Right atrium auricular region (tissue), 2 donors: ENCODE measurements at regions not wholly inside any gene's neighbourhood (a gene's known extent, or its start where the extent isn't known, plus 50 kb on each side); places are given as distances from the start of the nearest gene placed in this dataset.

Experiments
- DNase-seq: peaks from one replicate; pipeline ENCODE4 v3.0.0-alpha.2; 2019; ENCODE audit warnings: low spot score
- H3K27ac ChIP-seq, 2 donors: fragments of 200-600 bp; sonication (generic); 1 replicate in 1 of 2; 2 replicates in 1 of 2; pipeline ENCODE4 v1.5.1; 2016 to 2019
- H3K27me3 ChIP-seq, 2 donors: fragments of 200-600 bp; sonication (generic); one replicate each; pipeline versions ENCODE4 v1.5.1 to v1.6.0; 2017 to 2019
- H3K36me3 ChIP-seq: fragments of 200-600 bp; sonication (generic); one replicate; pipeline ENCODE4 v1.5.1; 2016
- H3K4me1 ChIP-seq, 2 donors: fragments of 200-600 bp; sonication (generic); one replicate each; pipeline versions ENCODE4 v1.5.1 to v1.6.0; 2017 to 2019
- H3K4me3 ChIP-seq, 2 donors: fragments of 200-600 bp; sonication (generic); 1 replicate in 1 of 2; 2 replicates in 1 of 2; pipeline ENCODE4 v1.5.1; 2017 to 2019; ENCODE audit warnings: mild to moderate bottlenecking in 1 of 2, moderate library complexity in 1 of 2
- H3K9me3 ChIP-seq, 2 donors: fragments of 200-600 bp; sonication (generic); one replicate each; pipeline ENCODE4 v1.5.1; 2019
- TF ChIP-seq, protein P1 (sequence below), 2 donors: fragments of 200-600 bp; sonication (generic); IDR thresholded peaks; one replicate each; pipeline ENCODE4 v1.5.1; 2019; ENCODE audit warnings: antibody characterized with exemption in 2 of 2

DNA sequence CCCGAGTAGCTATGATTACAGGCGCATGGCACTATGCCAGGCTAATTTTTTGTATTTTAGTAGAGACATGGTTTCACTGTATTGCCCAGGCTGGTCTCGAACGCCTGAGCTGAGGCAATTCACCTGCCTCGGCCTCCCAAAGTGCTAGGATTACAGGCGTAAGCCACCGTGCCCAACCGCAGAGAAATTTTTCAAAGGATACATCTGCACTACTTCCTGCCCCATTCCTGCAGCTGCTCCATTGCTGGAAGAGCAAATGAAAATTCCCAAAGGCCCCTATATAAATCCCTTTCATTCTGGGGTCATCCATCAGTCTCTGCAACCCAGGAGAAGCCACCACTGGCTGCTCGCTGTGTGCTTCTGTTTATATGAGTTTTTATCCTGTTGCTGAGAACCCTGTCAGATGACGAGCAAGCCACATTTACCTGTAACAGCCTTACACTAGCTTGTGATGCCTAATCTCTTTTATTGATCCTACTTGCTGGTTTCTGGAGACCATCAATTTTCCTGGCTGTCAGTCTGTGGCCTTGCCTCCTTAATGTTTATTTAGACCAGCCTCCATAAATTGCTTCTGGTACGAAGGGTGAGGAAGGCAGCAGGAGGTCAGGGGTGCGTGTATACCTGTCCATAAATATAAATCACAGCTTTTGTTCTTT is 925.3 kb downstream of the TLE4 start:
- H3K36me3 ChIP-seq = no peaks in the 10 kb centered on the region
- TF ChIP-seq, protein P1, sequence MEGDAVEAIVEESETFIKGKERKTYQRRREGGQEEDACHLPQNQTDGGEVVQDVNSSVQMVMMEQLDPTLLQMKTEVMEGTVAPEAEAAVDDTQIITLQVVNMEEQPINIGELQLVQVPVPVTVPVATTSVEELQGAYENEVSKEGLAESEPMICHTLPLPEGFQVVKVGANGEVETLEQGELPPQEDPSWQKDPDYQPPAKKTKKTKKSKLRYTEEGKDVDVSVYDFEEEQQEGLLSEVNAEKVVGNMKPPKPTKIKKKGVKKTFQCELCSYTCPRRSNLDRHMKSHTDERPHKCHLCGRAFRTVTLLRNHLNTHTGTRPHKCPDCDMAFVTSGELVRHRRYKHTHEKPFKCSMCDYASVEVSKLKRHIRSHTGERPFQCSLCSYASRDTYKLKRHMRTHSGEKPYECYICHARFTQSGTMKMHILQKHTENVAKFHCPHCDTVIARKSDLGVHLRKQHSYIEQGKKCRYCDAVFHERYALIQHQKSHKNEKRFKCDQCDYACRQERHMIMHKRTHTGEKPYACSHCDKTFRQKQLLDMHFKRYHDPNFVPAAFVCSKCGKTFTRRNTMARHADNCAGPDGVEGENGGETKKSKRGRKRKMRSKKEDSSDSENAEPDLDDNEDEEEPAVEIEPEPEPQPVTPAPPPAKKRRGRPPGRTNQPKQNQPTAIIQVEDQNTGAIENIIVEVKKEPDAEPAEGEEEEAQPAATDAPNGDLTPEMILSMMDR (IDR thresholded peaks at IDR 0.05) = no peak
- no peak overlapping the region for H3K27ac ChIP-seq
- DNase-seq = no peak
- no peak overlapping the region for H3K4me3 ChIP-seq
- no peaks in the 10 kb centered on the region for H3K4me1 ChIP-seq
- H3K27me3 ChIP-seq = no peaks in the 10 kb centered on the region
- peaks cover 0 to 5% of the 10 kb centered on the region in 2 donors for H3K9me3 ChIP-seq

DNA sequence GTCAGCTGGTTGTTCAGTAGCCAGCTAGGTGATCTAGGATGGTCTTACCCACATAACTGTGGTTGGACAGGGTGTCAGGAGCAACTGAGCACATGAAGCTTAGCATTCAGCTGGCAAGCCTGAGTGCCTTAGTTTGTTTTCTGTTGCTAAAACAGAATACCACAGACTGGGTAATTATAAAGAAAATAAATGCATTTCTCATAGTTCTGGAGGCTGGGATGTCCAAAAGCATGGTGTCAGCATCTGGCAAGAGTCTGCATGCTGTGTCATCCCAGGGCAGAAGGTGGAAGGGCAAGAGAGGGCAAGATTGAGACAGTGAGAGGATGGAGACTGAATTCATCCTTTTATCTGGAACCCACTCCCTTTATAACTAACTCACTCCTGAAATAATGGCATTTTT is 921.5 kb downstream of the TLE4 start:
- Histone ChIP-seq H3K36me3 (no peaks in the 10 kb centered on the region), H3K4me1 (no peaks in the 10 kb centered on the region), H3K27me3 (no peaks in the 10 kb centered on the region), H3K27ac (no peak overlapping the region), H3K4me3 (no peak overlapping the region), H3K9me3 (peaks cover 0 to 5% of the 10 kb centered on the region in 2 donors)
- no peak for DNase-seq
- TF ChIP-seq, protein P1 (IDR thresholded peaks at IDR 0.05) = no peak

DNA sequence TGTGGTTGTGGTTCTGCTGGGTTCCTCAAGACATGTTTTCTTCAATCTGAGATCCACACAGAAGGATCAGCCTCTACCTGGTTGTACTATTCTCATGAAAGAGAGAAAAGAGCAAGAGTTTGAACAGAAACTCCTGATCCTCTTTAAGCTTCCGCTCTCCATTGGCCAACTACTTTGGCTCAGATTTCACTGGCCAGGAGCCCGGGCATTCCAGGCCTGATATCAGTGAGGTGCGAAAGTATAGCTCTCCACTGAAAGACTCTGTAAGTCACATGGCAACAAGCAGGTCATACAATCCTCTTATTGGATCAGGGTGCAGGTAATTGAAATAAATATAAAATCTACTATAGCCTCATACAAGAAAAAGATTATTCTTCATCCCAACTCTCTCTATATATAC is 920.5 kb downstream of the TLE4 start:
- Histone ChIP-seq H3K36me3 (no peaks in the 10 kb centered on the region), H3K9me3 (peaks cover 0 to 5% of the 10 kb centered on the region in 2 donors), H3K4me1 (no peaks in the 10 kb centered on the region), H3K27ac (no peak overlapping the region), H3K27me3 (no peaks in the 10 kb centered on the region), H3K4me3 (no peak overlapping the region)
- TF ChIP-seq, protein P1 (IDR thresholded peaks at IDR 0.05) = no peak
- DNase-seq = no peak

DNA sequence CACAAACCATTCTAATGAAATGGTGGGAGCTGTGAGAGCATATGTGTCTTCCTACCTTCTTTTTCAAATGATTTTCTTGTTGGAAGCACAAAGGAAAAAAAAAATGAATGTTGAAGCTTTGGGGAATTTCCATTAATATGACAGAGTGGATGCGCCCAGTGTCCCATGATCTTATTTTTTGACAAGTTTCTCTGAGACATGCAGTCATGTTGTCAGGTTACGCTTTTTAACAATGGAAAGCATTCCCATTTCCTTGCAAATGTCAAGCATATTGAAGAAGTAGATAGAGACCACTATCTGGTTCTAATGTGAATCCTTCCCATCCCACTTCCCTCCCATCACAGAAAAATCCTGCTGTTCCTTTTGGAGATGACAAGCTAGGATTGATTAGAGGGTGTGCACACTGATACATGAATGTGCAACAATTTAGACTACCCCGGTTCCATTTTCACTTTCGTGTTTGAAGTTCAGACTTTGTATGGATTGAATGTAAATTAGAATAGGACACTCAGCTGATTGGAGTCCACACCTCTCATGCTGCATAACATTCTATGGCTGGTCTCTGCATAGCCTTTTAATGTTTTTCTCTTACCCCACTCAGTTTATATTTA is 919.4 kb downstream of the TLE4 start:
- Histone ChIP-seq H3K4me1 (no peaks in the 10 kb centered on the region), H3K9me3 (peaks cover 0 to 5% of the 10 kb centered on the region in 2 donors), H3K36me3 (no peaks in the 10 kb centered on the region), H3K27me3 (no peaks in the 10 kb centered on the region), H3K4me3 (no peak overlapping the region), H3K27ac (no peak overlapping the region)
- DNase-seq = no peak
- TF ChIP-seq, protein P1 (IDR thresholded peaks at IDR 0.05) = no peak

DNA sequence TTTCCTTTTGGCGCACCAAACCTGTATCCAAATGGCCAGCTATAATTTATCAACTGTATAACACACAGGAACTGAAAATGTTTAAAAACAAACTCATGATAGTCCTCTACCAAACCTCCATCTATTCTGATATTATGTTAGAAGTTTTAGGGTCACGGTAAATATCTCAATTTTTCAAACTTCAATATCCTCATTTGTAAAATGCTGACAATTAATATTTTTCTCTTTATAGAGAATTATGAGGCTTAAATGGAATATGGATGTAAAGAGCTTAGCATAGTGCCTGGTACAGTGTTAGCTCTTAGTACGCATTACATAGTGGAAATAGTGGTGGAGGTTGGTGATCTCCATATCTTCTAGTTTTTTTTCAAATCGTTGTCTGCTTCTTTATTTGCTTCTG is 917.6 kb downstream of the TLE4 start:
- H3K9me3 ChIP-seq = no peaks in the 10 kb centered on the region
- no peaks in the 10 kb centered on the region for H3K27me3 ChIP-seq
- DNase-seq = no peak
- H3K27ac ChIP-seq = no peak overlapping the region
- TF ChIP-seq, protein P1 (IDR thresholded peaks at IDR 0.05) = no peak
- H3K4me3 ChIP-seq = no peak overlapping the region
- no peaks in the 10 kb centered on the region for H3K36me3 ChIP-seq
- H3K4me1 ChIP-seq = no peaks in the 10 kb centered on the region
